B cell (primary cell): ENCODE measurements at regions not wholly inside any gene's neighbourhood (a gene's known extent, or its start where the extent isn't known, plus 50 kb on each side); places are given as distances from the start of the nearest gene placed in this dataset.

Source experiments
- ATAC-seq: fragments of 200-7000 bp; cut with Tn5 transposase; one replicate; pipeline ENCODE4 v1.10.0; 2021; ENCODE audit warnings: low read depth, mild to moderate bottlenecking, moderate number of reproducible peaks, moderate library complexity
- CTCF ChIA-PET: fragments of 350-600 bp; sonication (Branson Sonifier 250); formaldehyde crosslinking; loops from one replicate; lab custom pipeline; 2021; ENCODE audit warnings: antibody characterized with exemption, inconsistent platforms; lab: Charles Lee
- POLR2A ChIA-PET: fragments of 350-600 bp; sonication (Branson Sonifier 250); formaldehyde crosslinking; loops from one replicate; lab custom pipeline; 2021; ENCODE audit warnings: antibody characterized with exemption; lab: Charles Lee
- DNase-seq: peaks from one replicate; pipeline ENCODE4 v3.0.0; 2013
- H2AFZ ChIP-seq: 2 replicates; pipeline ENCODE4 v1.6.1; 2012; ENCODE audit warnings: mild to moderate bottlenecking, low read depth, low read length; ENCODE audit not compliant: insufficient read depth, poor library complexity, severe bottlenecking
- H3K27ac ChIP-seq, 2 donors: 1 replicate in 1 of 2; 2 replicates in 1 of 2; pipeline ENCODE4 v1.5.1; 2012 to 2013; ENCODE audit warnings: low read length in 2 of 2, mild to moderate bottlenecking in 2 of 2, moderate library complexity in 1 of 2
- H3K27me3 ChIP-seq, 4 experiments: fragments of 200-600 bp in 1 of 4; sonication (generic) in 1 of 4; replicated peaks in 1 of 4; 1 replicate in 2 of 4; 2 replicates in 2 of 4; pipeline versions ENCODE4 v1.6.1 to v1.7.0; 2013 to 2016; ENCODE audit warnings: low read length in 3 of 4, mild to moderate bottlenecking in 2 of 4, mixed read lengths in 1 of 4, moderate library complexity in 1 of 4; ENCODE audit not compliant: insufficient read depth in 4 of 4, control insufficient read depth in 3 of 4; ENCODE audit errors: control extremely low read depth in 1 of 4
- H3K36me3 ChIP-seq, 2 experiments: replicated peaks in 1 of 2; 1 replicate in 1 of 2; 2 replicates in 1 of 2; pipeline versions ENCODE4 v1.6.1 to v1.7.1; 2013; ENCODE audit warnings: low read length in 1 of 2; ENCODE audit not compliant: insufficient read depth in 2 of 2, control insufficient read depth in 1 of 2; ENCODE audit errors: control extremely low read depth in 1 of 2, extremely low read depth in 1 of 2
- H3K4me1 ChIP-seq, 2 donors: fragments of 200-600 bp in 1 of 2; sonication (generic) in 1 of 2; 1 replicate in 1 of 2; 2 replicates in 1 of 2; pipeline versions ENCODE4 v1.5.1 to v1.6.1; 2013 to 2017; ENCODE audit warnings: low read length in 2 of 2; ENCODE audit not compliant: control insufficient read depth in 2 of 2, insufficient read depth in 2 of 2
- H3K4me2 ChIP-seq: replicated peaks from 2 replicates; pipeline ENCODE3; 2012; ENCODE audit warnings: mild to moderate bottlenecking, low read depth, low read length; ENCODE audit not compliant: poor library complexity, severe bottlenecking
- H3K4me3 ChIP-seq, 5 experiments: fragments of 200-600 bp in 1 of 5; sonication (generic) in 1 of 5; 1 replicate in 3 of 5; 2 replicates in 2 of 5; pipeline versions ENCODE4 v1.5.1 to v1.7.0; 2011 to 2016; ENCODE audit warnings: low read length in 4 of 5, mild to moderate bottlenecking in 4 of 5, low read depth in 2 of 5, control low read depth in 1 of 5, moderate library complexity in 1 of 5; ENCODE audit not compliant: insufficient read depth in 1 of 5; ENCODE audit errors: control extremely low read depth in 1 of 5, extremely low read depth in 1 of 5
- H3K79me2 ChIP-seq: fragments of 200-600 bp; sonication (generic); one replicate; pipeline ENCODE4 v1.6.0; 2016; ENCODE audit warnings: low read length; ENCODE audit not compliant: control insufficient read depth, insufficient read depth
- H3K9ac ChIP-seq: fragments of 200-600 bp; sonication (generic); 2 replicates; pipeline ENCODE4 v1.6.1; 2017; ENCODE audit warnings: mild to moderate bottlenecking, low read length, moderate library complexity
- H3K9me3 ChIP-seq, 3 donors: one replicate each; pipeline versions ENCODE4 v1.6.1 to v1.7.1; 2013; ENCODE audit warnings: low read length in 2 of 3; ENCODE audit not compliant: control insufficient read depth in 2 of 3, insufficient read depth in 1 of 3; ENCODE audit errors: control extremely low read depth in 1 of 3
- H4K20me1 ChIP-seq: 2 replicates; pipeline ENCODE4 v1.6.0; 2012; ENCODE audit warnings: mild to moderate bottlenecking, low read length; ENCODE audit not compliant: insufficient read depth, control insufficient read depth, poor library complexity, severe bottlenecking
- H3K27ac Mint-ChIP-seq: one replicate; pipeline ENCODE4 v1.8.0; 2021; ENCODE audit warnings: mixed read lengths
- H3K27me3 Mint-ChIP-seq: one replicate; pipeline ENCODE4 v1.8.0; 2021; ENCODE audit warnings: mixed read lengths
- H3K4me1 Mint-ChIP-seq: one replicate; pipeline ENCODE4 v1.8.0; 2021; ENCODE audit warnings: mixed read lengths
- H3K4me3 Mint-ChIP-seq: one replicate; pipeline ENCODE4 v1.8.0; 2021; ENCODE audit warnings: mixed read lengths
- H3K9me3 Mint-ChIP-seq: one replicate; pipeline ENCODE4 v1.8.0; 2022; ENCODE audit warnings: mixed read lengths; ENCODE audit not compliant: insufficient read depth
- CTCF ChIP-seq: fragments of 200-600 bp; IDR thresholded peaks from one replicate; pipeline ENCODE4 v1.8.0; 2022; ENCODE audit warnings: antibody characterized with exemption, mild to moderate bottlenecking
- EZH2 ChIP-seq: IDR thresholded peaks from 2 replicates; pipeline ENCODE4 v1.6.1; 2012; ENCODE audit warnings: borderline replicate concordance, low read depth, mild to moderate bottlenecking, moderate library complexity, low read length; ENCODE audit not compliant: insufficient read depth, poor library complexity, severe bottlenecking
- WGBS: methylation state at CpG from one replicate; pipeline ENCODE4 v1.1.5; 2013; ENCODE audit warnings: missing lambda C conversion rate; ENCODE audit not compliant: insufficient coverage; 5-methylcytosine and 5-hydroxymethylcytosine counted together
- intact Hi-C: fragments of 100-400 bp; cut with micrococcal nuclease; formaldehyde crosslinking; loops from one replicate; pipeline ENCODE4 v1.10.0; 2022

DNA sequence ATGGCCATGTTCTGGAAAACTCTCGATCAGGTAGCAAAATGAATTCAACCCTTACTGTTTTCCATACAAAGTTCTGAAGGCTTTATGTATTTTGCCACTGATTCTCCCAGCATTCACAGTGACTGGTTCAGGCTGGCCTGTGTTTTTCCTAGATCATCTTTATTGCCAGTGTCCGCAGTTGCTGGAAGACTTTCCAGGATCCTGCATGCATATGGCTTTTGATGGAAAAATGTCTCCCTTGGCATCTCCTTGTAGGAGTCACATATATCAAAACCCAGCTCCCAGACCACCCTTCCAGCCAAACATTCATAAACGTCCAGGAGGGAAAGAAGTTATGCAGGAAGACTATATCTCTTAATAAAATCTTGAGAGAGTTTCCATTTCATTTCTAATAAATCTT is 588.8 kb downstream of the MAFB start:
- Histone ChIP-seq H3K27me3 (no peaks in the 10 kb centered on the region), H3K4me3 (no peak overlapping the region), H3K36me3 (no peaks in the 10 kb centered on the region), H3K9me3 (no peaks in the 10 kb centered on the region), H3K4me1 (no peaks in the 10 kb centered on the region), H3K27ac (no peak overlapping the region), H3K4me2 (no peak overlapping the region), H4K20me1 (no peaks in the 10 kb centered on the region), H2AFZ (no peak overlapping the region), H3K79me2 (no peaks in the 10 kb centered on the region), H3K9ac (no peak overlapping the region)
- H3K4me3 Mint-ChIP-seq: no peak overlapping the region
- H3K27ac Mint-ChIP-seq: no peak overlapping the region
- H3K9me3 Mint-ChIP-seq: no peaks in the 10 kb centered on the region
- ChIA-PET POLR2A (no interaction called here), CTCF (no interaction called here)
- DNase-seq (no peak), ATAC-seq (no peak)
- H3K4me1 Mint-ChIP-seq: no peaks in the 10 kb centered on the region
- TF ChIP-seq EZH2 (no peak), CTCF (no peak)
- 100% methylated on average over 2 of the region's 3 CpGs for WGBS
- peaks cover 19% of the 10 kb centered on the region for H3K27me3 Mint-ChIP-seq
- intact Hi-C loops: no loop called here

- Mint-ChIP-seq H3K4me3 (no peak overlapping the region), H3K27ac (no peak overlapping the region), H3K27me3 (peaks cover 3% of the 10 kb centered on the region), H3K4me1 (no peaks in the 10 kb centered on the region), H3K9me3 (peaks cover 6% of the 10 kb centered on the region)
- Histone ChIP-seq H3K79me2 (no peaks in the 10 kb centered on the region), H3K27ac (no peak overlapping the region), H2AFZ (no peak overlapping the region), H3K4me3 (no peak overlapping the region), H3K4me2 (no peak overlapping the region), H3K4me1 (no peaks in the 10 kb centered on the region), H3K36me3 (no peaks in the 10 kb centered on the region), H3K9ac (no peak overlapping the region), H3K27me3 (no peaks in the 10 kb centered on the region), H3K9me3 (peaks cover 0 to 7% (median 3%) of the 10 kb centered on the region in 3 donors), H4K20me1 (no peaks in the 10 kb centered on the region)
- ATAC-seq (no peak), DNase-seq (no peak)
- TF ChIP-seq EZH2: no peak
- no peak for TF ChIP-seq CTCF
- CTCF ChIA-PET: no interaction called here
- intact Hi-C loops: no loop called here
- WGBS: 64% methylated on average over 2 of the region's 2 CpGs
- POLR2A ChIA-PET: no interaction called here
Measured at GRCh38 chr20:40090236-40090635, 598.8 kb downstream of the MAFB start.
